ENCODE measurements at regions not wholly inside any gene's neighbourhood (a gene's known extent, or its start where the extent isn't known, plus 50 kb on each side); places are given as distances from the start of the nearest gene placed in this dataset.
"Not testable (repeated sequence)": the region's sequence is repeated elsewhere in the genome, so short reads cannot be mapped to it uniquely, and the experiment has no call there.

- H3K4me1 ChIP-seq = no peaks in the 10 kb centered on the region
- 88 to 89% methylated on average over 4 of the region's 4 CpGs for WGBS, 2 donors
- TF ChIP-seq, protein P1, sequence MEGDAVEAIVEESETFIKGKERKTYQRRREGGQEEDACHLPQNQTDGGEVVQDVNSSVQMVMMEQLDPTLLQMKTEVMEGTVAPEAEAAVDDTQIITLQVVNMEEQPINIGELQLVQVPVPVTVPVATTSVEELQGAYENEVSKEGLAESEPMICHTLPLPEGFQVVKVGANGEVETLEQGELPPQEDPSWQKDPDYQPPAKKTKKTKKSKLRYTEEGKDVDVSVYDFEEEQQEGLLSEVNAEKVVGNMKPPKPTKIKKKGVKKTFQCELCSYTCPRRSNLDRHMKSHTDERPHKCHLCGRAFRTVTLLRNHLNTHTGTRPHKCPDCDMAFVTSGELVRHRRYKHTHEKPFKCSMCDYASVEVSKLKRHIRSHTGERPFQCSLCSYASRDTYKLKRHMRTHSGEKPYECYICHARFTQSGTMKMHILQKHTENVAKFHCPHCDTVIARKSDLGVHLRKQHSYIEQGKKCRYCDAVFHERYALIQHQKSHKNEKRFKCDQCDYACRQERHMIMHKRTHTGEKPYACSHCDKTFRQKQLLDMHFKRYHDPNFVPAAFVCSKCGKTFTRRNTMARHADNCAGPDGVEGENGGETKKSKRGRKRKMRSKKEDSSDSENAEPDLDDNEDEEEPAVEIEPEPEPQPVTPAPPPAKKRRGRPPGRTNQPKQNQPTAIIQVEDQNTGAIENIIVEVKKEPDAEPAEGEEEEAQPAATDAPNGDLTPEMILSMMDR (IDR thresholded peaks at IDR 0.05) = no peak
- TF ChIP-seq EP300 (IDR thresholded peaks at IDR 0.05) (no peak), POLR2AphosphoS5 (IDR thresholded peaks at IDR 0.05) (no peak), POLR2A (IDR thresholded peaks at IDR 0.05) (no peak)
Observed at GRCh38 chrX:128992107-128992971, 531.0 kb downstream of the SMARCA1 start.

DNA sequence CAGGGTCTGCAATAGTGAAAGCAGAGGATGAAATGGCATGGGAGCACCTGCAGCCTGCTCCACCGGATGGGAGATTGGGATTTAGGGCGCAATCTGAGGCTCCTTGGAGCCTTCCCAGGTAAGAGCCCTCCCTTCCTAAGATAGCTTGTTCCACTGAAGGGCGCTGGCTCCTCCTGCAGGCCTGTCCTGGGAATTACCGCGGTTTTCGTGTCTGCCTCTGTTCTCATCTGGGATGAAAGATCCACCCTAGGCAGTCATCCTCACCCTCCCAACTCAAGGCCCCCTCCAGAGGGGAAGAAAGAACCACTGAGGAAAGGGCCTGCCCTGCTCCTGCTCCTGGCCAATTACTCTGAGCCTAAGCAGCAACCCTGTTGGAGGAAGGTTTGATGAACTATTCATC is 547.5 kb downstream of the SMARCA1 start:
- no peaks in the 10 kb centered on the region for H3K36me3 ChIP-seq
- no peak overlapping the region for H3K27ac ChIP-seq
- no peaks in the 10 kb centered on the region for H3K27me3 ChIP-seq
- TF ChIP-seq, protein P1 (IDR thresholded peaks at IDR 0.05) = peak in 3 of 4 experiments; percentile 28 to 47 (median 32)
- no peak for TF ChIP-seq POLR2A (IDR thresholded peaks at IDR 0.05)
- H3K4me1 ChIP-seq = no peaks in the 10 kb centered on the region
- no peak overlapping the region for H3K4me3 ChIP-seq
- DNase-seq = no peak
- no peaks in the 10 kb centered on the region for H3K9me3 ChIP-seq
- WGBS, 2 donors = 0 to 4% methylated on average over 6 of the region's 6 CpGs
- intact Hi-C loops (cut with DNase I) = no loop called here

More at GRCh38 chrX:128992107-128992971, 531.0 kb downstream of the SMARCA1 start:
- Histone ChIP-seq H3K27ac (no peak overlapping the region), H3K4me3 (no peak overlapping the region), H3K36me3 (no peaks in the 10 kb centered on the region), H3K27me3 (no peaks in the 10 kb centered on the region), H3K9me3 (no peaks in the 10 kb centered on the region)
- no peak for DNase-seq
- intact Hi-C loops (cut with DNase I) = no loop called here

DNA sequence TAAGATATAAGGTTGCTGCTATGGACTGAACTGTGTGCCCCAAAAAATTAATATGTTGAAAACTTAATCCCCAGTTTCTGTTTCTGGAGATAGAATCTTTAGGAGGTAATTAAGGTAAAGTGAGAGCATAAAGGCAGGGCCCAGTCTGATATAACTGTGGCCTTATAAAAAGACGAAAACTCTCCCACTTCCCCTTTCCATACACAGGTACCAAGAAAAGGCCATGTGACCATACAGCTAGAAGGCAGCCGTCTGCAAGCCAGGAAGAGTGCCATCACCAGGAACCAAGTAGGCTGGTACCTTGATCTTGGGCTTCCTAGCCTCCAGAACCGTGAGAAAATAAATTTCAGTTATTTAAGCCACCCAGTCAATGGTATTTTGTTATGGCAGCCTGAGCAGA is 550.3 kb downstream of the SMARCA1 start:
- TF ChIP-seq, protein P1 (IDR thresholded peaks at IDR 0.05) = no peak
- TF ChIP-seq POLR2A (IDR thresholded peaks at IDR 0.05) (no peak), POLR2AphosphoS5 (IDR thresholded peaks at IDR 0.05) (no peak), EP300 (IDR thresholded peaks at IDR 0.05) (no peak)
- H3K9me3 ChIP-seq = no peaks in the 10 kb centered on the region
- intact Hi-C loops (cut with DNase I) = no loop called here
- no peaks in the 10 kb centered on the region for H3K27me3 ChIP-seq
- H3K36me3 ChIP-seq = no peaks in the 10 kb centered on the region
- WGBS, 2 donors = 54 to 81% methylated on average over 3 of the region's 3 CpGs
- DNase-seq = no peak
- no peaks in the 10 kb centered on the region for H3K4me1 ChIP-seq
- no peak overlapping the region for H3K27ac ChIP-seq
- H3K4me3 ChIP-seq = no peak overlapping the region

DNA sequence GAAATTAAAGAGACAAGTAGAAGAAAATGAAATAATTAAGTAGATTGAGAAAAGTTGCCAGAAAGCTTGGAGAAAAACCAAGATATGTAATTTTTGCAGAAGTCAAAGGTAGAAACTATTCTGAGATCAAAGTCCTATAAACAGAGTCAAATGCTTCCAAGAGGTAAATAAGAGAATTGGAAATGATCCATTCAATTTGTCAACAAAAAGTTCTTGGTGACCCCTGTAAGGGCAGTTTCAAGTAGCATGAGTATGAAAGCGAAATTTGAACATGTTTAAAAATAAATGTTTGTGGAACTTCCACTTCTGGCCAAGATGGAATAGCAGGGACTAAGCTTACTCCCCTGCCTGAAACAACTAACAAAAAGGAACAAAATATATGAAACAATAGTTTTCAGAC is 562.0 kb downstream of the SMARCA1 start:
- Histone ChIP-seq H3K4me3 (no peak overlapping the region), H3K9me3 (no peaks in the 10 kb centered on the region), H3K4me1 (no peaks in the 10 kb centered on the region), H3K36me3 (no peaks in the 10 kb centered on the region), H3K27ac (no peak overlapping the region), H3K27me3 (no peaks in the 10 kb centered on the region)
- DNase-seq = no peak
- WGBS, 2 donors = 76 to 77% methylated on average over 1 of the region's 1 CpG
- intact Hi-C loops (cut with DNase I) = no loop called here
- TF ChIP-seq, protein P1 (IDR thresholded peaks at IDR 0.05) = no peak
- TF ChIP-seq EP300 (IDR thresholded peaks at IDR 0.05) (no peak), POLR2AphosphoS5 (IDR thresholded peaks at IDR 0.05) (no peak), POLR2A (IDR thresholded peaks at IDR 0.05) (no peak)

- intact Hi-C loops (cut with DNase I); H3K27me3 ChIP-seq; H3K4me3 ChIP-seq; DNase-seq; H3K4me1 ChIP-seq; H3K36me3 ChIP-seq; H3K9me3 ChIP-seq; H3K27ac ChIP-seq: not testable (repeated sequence)
- WGBS, 2 donors = 92 to 94% methylated on average over 1 of the region's 1 CpG
Observed at GRCh38 chrX:128954697-128955096, 568.6 kb downstream of the SMARCA1 start.

Data from sigmoid colon (tissue), 6 donors.